Globus pallidus (tissue), 1 donor: ENCODE measurements at regions not wholly inside any gene's neighbourhood (a gene's known extent, or its start where the extent isn't known, plus 50 kb on each side); places are given as distances from the start of the nearest gene placed in this dataset.

ENCODE experiments used
- DNase-seq: peaks from one replicate; pipeline ENCODE4 v3.0.0-alpha.2; 2015; ENCODE audit warnings: low spot score

DNA sequence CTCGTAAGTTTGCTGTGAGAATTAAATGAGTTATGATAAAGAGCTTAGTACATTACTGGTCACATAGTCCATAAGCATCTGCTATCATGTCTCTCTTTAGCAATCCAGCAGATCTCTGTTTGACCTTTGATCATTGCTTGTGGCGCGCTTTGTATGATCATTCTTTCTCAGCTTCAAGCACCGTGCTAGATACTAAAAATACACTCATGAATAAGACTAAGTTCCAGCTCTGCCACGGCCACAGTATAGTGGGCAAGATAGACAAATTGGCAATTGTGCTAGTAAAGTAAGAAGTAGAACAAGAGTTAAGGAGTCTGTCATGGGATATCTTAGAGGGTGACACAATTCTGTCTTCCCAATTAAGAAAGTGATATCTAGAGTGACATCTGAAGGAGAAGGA lies 75.2 kb upstream of the ADGRF1 start:
- no peak for DNase-seq

DNA sequence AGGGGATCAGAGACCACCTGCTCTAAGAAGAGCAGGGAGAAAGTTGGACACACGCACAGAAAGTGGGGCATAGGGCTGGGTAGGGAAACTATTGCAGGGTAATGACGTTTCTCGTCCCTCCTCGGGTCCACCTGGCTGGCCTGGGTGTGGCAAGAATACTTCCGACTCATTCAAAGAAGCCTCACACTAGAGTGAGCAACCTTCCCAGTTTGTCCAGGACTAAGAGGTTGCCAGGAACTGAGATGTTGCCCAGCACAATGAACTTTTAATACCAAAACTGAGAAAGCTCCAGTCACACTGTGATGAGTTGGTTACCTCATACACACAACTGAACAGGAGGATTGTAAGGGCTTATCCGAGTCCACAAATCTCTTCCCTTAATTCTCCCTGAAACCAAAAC lies 74.5 kb upstream of the ADGRF1 start:
- DNase-seq: no peak

GRCh38 chr6:47116086-47116485 lies 74.0 kb upstream of the ADGRF1 start:
- DNase-seq: no peak

DNA sequence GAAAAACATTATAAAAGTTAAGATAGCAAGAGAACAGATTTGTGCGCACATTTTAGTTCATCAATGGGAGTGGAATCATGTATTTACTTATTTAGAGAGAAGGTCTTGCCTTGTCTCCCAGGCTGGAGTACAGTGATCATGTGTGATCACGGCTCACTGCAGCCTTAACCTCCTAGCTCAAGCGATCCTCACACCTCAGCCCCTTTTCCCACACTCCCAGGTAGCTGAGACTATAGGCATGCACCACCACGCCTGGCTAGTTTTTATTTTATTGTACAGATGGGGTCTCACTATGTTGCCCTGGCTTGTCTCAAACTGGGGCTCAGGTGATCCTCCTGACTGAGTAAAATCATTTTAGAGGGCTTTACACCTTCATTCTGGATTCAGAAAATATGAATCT lies 72.3 kb upstream of the ADGRF1 start:
- DNase-seq: no peak

- no peak for DNase-seq
These were observed 70.2 kb upstream of the ADGRF1 start for GRCh38 chr6:47112317-47112716.

- no peak for DNase-seq
These were observed 69.6 kb upstream of the ADGRF1 start for GRCh38 chr6:47111685-47112084.

- no peak for DNase-seq
These were observed 67.1 kb upstream of the ADGRF1 start for GRCh38 chr6:47109281-47109680.

GRCh38 chr6:47106721-47107197 lies 64.6 kb upstream of the ADGRF1 start:
- DNase-seq: no peak

DNA sequence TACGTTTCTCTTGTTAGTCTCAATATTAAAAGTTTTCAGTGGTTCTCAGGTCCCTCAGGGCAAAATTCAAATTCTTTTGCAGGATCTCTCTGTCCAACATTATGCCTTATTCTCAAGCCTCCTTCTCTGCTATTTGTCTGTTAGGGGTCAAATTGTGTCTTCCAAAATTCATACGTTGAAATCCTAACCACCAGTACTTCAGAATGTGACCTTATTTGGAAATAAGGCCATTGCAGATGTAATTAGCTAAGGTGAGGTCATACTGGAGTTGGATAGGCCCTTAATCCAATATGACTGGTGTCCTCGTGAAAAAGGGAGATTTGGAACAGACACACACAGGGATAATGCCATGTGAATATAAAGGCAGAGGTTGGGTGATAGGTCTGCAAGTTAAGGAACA lies 64.1 kb upstream of the ADGRF1 start:
- DNase-seq: no peak

- DNase-seq: no peak
These were observed 63.5 kb upstream of the ADGRF1 start for GRCh38 chr6:47105469-47106178.

GRCh38 chr6:47103931-47104330 lies 61.8 kb upstream of the ADGRF1 start:
- peak; percentile 41 for DNase-seq

DNA sequence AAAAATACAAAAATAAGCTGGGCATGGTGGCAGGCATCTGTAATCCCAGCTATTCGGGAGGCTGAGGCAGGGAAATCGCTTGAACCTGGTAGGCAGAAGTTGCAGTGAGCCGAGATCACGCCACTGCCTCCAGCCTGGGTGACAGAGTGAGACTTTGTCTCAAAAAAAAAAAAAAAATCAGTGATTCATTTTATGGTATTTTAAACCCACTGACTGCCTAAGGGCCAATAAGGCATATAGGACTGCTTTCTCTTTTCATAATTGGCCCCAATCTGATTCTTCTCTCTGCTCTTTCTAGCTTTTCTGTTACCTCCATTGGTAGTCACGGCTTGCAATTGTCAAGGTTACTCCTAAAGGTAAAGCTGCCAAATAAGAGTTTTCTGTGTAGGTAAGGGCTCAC lies 60.2 kb upstream of the ADGRF1 start:
- no peak for DNase-seq

GRCh38 chr6:47098570-47098993 lies 56.5 kb upstream of the ADGRF1 start:
- no peak for DNase-seq

DNA sequence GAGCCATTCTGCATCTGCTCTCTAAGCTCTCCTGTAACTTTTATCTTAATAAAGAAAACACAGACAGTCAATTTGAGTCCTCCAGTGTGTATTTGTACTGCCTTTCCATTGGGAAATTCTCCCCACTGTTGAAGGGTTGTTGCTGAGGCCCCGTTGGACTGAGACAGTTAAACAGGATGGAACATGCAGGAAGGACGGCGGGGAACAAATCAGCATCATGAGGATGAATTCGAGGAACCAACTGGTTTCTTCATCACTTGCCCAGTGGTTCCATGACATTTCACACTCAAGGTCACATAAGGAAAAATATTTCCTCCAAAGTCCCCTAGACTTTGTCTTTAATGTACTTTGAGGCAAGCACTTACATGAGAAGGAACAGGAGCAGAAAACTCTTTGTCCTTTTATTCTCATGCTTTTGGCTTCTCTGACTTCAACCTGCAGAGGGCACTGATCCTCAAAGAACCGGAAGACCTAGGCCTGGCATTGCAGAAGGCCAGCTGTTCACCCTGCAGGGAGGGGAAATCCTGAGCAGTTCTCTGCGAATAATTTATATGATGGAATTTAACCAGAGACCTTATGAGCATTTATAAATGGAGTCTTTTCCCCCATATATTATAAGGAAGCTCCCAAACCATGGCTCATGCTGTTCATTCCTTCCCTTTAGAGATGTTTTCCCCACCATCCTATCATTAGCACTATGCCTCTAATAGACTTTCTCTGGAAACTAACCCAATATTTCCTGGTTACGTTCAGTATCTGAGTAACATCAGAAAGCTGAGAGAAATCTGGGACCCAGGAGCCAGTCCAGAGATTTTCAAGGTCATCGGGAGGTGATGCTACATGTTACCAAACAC lies 55.2 kb upstream of the ADGRF1 start:
- peak; percentile 85 for DNase-seq

DNA sequence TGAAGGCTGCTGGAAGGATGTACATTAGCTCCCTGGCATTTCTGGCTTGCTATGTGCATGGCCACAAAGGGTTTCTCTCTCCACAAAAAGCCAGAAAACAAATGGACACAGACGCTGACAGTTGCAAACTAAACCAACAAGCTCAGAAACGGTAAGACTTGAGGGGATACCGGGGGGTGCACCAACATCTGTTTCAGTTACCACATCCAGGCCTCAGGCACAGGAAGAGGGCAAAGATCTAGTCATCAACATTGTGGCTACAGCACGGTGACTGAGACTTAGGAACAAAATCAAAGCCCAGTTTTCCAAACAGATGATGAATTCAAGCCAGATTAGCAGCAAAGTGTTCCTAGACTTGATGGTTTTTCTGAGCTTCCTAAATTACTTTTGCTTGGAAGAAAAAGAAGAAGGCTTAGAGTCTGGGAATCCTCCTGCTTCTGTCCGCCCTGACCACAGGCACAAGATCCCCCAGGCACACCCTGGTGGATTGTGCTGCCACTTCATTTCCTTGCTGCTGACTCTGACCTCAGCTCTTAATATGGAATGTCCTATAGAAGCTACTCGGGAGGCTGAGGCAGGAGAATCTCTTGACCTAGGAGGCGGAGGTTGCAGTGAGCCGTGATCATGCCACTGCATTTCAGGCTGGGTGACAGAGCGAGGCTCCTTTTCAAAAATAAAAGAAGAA lies 54.2 kb upstream of the ADGRF1 start:
- no peak for DNase-seq

GRCh38 chr6:47094241-47094925 lies 52.3 kb upstream of the ADGRF1 start:
- no peak for DNase-seq

GRCh38 chr6:47093169-47093568 lies 51.0 kb upstream of the ADGRF1 start:
- DNase-seq: no peak

DNA sequence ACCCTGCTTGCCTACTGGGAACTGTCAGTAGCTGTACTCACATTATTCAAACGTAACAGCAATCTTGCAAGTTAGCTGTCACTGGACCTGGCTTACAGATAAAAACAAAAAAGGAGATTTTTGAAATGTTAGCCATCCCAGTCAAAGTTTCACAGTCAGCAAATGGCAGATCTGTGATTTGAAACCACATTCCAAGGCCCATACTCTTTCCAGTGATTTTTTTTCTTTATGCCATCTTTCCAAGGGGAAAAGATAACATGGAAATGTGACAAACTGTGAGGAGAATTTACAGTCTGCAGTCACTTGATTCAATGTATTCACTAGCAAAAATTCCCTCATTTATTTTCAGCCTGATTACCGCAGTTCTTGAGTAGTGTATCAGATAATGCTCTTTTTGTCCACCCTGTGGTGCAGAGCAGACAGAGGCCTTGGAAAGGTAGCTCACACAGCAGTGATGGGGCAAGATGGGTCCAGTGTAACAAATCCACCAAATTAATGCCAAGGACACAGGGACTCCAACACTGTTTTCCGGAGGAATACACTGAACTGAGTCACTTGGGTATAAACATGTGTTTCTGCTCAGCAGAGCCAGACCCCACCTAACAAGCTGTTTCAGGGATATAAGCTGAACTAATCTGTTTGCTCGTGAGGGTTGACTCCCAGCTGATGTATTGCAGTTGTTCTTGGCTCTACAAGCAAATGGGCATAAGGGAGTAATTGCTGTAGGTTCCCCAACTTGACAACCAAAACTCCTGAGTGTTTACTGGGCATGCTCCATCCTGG lies 49.9 kb upstream of the ADGRF1 start:
- DNase-seq: no peak
